ENCODE measurements at regions not wholly inside any gene's neighbourhood (a gene's known extent, or its start where the extent isn't known, plus 50 kb on each side); places are given as distances from the start of the nearest gene placed in this dataset.

- intact Hi-C loops (cut with DNase I; ENCODE audit: low total_unique reads) = no loop called here
- TF ChIP-seq CTCF (IDR thresholded peaks at IDR 0.05) (no peak), POLR2A (IDR thresholded peaks at IDR 0.05) (no peak)
- no peak overlapping the region for H3K4me3 ChIP-seq (ENCODE audit: low read depth, poor library complexity, severe bottlenecking)
- WGBS, 2 donors = 38 to 64% methylated on average over 1 of the region's 1 CpG
- DNase-seq (ENCODE audit: low spot score in 2 of 2) = no peak
Measured at GRCh38 chr4:74540193-74540592, 95.3 kb downstream of the AREG start.

GRCh38 chr4:74541667-74542066 lies 96.7 kb downstream of the AREG start:
- no peak overlapping the region for H3K4me3 ChIP-seq (ENCODE audit: low read depth, poor library complexity, severe bottlenecking)
- no peak for TF ChIP-seq POLR2A (IDR thresholded peaks at IDR 0.05)
- no peak for TF ChIP-seq CTCF (IDR thresholded peaks at IDR 0.05)
- WGBS, 2 donors = 71 to 73% methylated on average over 9 of the region's 9 CpGs
- DNase-seq (ENCODE audit: low spot score in 2 of 2) = no peak
- intact Hi-C loops (cut with DNase I; ENCODE audit: low total_unique reads) = no loop called here

GRCh38 chr4:74543231-74543781 lies 98.4 kb downstream of the AREG start:
- intact Hi-C loops (cut with DNase I; ENCODE audit: low total_unique reads) = no loop called here
- TF ChIP-seq POLR2A (IDR thresholded peaks at IDR 0.05) (no peak), CTCF (IDR thresholded peaks at IDR 0.05) (no peak)
- no peak for DNase-seq (ENCODE audit: low spot score in 2 of 2)
- no peak overlapping the region for H3K4me3 ChIP-seq (ENCODE audit: low read depth, poor library complexity, severe bottlenecking)
- 17% methylated on average over 3 of the region's 3 CpGs for WGBS, 2 donors

- WGBS, 2 donors = 61 to 86% methylated on average over 2 of the region's 2 CpGs
- intact Hi-C loops (cut with DNase I; ENCODE audit: low total_unique reads) = no loop called here
- DNase-seq (ENCODE audit: low spot score in 2 of 2) = no peak
- no peak overlapping the region for H3K4me3 ChIP-seq (ENCODE audit: low read depth, poor library complexity, severe bottlenecking)
- TF ChIP-seq CTCF (IDR thresholded peaks at IDR 0.05) = no peak
- TF ChIP-seq POLR2A (IDR thresholded peaks at IDR 0.05) = no peak
Measured at GRCh38 chr4:74543983-74544382, 99.0 kb downstream of the AREG start.

- 75 to 80% methylated on average over 1 of the region's 1 CpG for WGBS, 2 donors
- intact Hi-C loops (cut with DNase I; ENCODE audit: low total_unique reads) = no loop called here
- DNase-seq (ENCODE audit: low spot score in 2 of 2) = no peak
- TF ChIP-seq POLR2A (IDR thresholded peaks at IDR 0.05) (no peak), CTCF (IDR thresholded peaks at IDR 0.05) (no peak)
- H3K4me3 ChIP-seq (ENCODE audit: low read depth, poor library complexity, severe bottlenecking) = no peak overlapping the region
Measured at GRCh38 chr4:74544655-74545361, 99.9 kb downstream of the AREG start.

GRCh38 chr4:74545448-74545847 lies 100.5 kb downstream of the AREG start:
- intact Hi-C loops (cut with DNase I; ENCODE audit: low total_unique reads) = no loop called here
- DNase-seq (ENCODE audit: low spot score in 2 of 2) = no peak
- no peak for TF ChIP-seq CTCF (IDR thresholded peaks at IDR 0.05)
- no peak for TF ChIP-seq POLR2A (IDR thresholded peaks at IDR 0.05)
- no peak overlapping the region for H3K4me3 ChIP-seq (ENCODE audit: low read depth, poor library complexity, severe bottlenecking)

All from lower leg skin (tissue), 4 donors.